SU-DHL-6 (cell line): ENCODE measurements at regions not wholly inside any gene's neighbourhood (a gene's known extent, or its start where the extent isn't known, plus 50 kb on each side); places are given as distances from the start of the nearest gene placed in this dataset.

Experiments used
- CTCF ChIP-seq: fragments of 200-600 bp; sonication (generic); IDR thresholded peaks from one replicate; pipeline ENCODE4 v1.5.1; 2017; ENCODE audit warnings: antibody characterized with exemption, mild to moderate bottlenecking, low read length, moderate library complexity; ENCODE audit not compliant: insufficient read depth, poor library complexity, severe bottlenecking
- EZH2phosphoT487 ChIP-seq: fragments of 200-600 bp; sonication (generic), shearing (Covaris generic); conservative IDR thresholded peaks from 2 replicates; pipeline ENCODE4 v1.6.1; 2018; ENCODE audit warnings: mild to moderate bottlenecking, antibody characterized with exemption, low read length, moderate library complexity, mixed read lengths

GRCh38 chr9:107918749-107919148, 429.2 kb upstream of the KLF4 start:
- TF ChIP-seq CTCF (no peak), EZH2phosphoT487 (no peak)
